ENCODE measurements at regions not wholly inside any gene's neighbourhood (a gene's known extent, or its start where the extent isn't known, plus 50 kb on each side); places are given as distances from the start of the nearest gene placed in this dataset.

- TF ChIP-seq CTCF (optimal IDR thresholded peaks at IDR 0.05 in 1 of 3, IDR thresholded peaks at IDR 0.05 in 1 of 3, conservative IDR thresholded peaks at IDR 0.05 in 1 of 3; ENCODE audit: extremely low read depth in 1 of 3, insufficient read depth in 2 of 3, low read length in 3 of 3) = no peak
- no peak for TF ChIP-seq EZH2 (IDR thresholded peaks at IDR 0.05; ENCODE audit: low read length)
Measured at GRCh38 chr9:135254176-135255032, 166.9 kb downstream of the OLFM1 start.

Data from keratinocyte (primary cell).